RCC 7860 (cell line): ENCODE measurements at regions not wholly inside any gene's neighbourhood (a gene's known extent, or its start where the extent isn't known, plus 50 kb on each side); places are given as distances from the start of the nearest gene placed in this dataset.
"Not testable (repeated sequence)": the region's sequence is repeated elsewhere in the genome, so short reads cannot be mapped to it uniquely, and the experiment has no call there.

ENCODE experiments used
- DNase-seq: peaks from one replicate; pipeline ENCODE4 v3.0.0-alpha.2; 2015; ENCODE audit warnings: low spot score
- FAIRE-seq: peaks from 2 replicates; lab custom pipeline; 2012; peaks lifted over from hg19 to GRCh38; lab: Jason Lieb, UNC

- no peak for FAIRE-seq
- peak; percentile 30 for DNase-seq
Measured at GRCh38 chr1:38787041-38787440, 72.5 kb downstream of the RRAGC start.

GRCh38 chr1:38786040-38786436, 73.5 kb downstream of the RRAGC start:
- FAIRE-seq: no peak
- DNase-seq: no peak

GRCh38 chr1:38785285-38786039, 74.1 kb downstream of the RRAGC start:
- FAIRE-seq (no peak), DNase-seq (no peak)

DNA sequence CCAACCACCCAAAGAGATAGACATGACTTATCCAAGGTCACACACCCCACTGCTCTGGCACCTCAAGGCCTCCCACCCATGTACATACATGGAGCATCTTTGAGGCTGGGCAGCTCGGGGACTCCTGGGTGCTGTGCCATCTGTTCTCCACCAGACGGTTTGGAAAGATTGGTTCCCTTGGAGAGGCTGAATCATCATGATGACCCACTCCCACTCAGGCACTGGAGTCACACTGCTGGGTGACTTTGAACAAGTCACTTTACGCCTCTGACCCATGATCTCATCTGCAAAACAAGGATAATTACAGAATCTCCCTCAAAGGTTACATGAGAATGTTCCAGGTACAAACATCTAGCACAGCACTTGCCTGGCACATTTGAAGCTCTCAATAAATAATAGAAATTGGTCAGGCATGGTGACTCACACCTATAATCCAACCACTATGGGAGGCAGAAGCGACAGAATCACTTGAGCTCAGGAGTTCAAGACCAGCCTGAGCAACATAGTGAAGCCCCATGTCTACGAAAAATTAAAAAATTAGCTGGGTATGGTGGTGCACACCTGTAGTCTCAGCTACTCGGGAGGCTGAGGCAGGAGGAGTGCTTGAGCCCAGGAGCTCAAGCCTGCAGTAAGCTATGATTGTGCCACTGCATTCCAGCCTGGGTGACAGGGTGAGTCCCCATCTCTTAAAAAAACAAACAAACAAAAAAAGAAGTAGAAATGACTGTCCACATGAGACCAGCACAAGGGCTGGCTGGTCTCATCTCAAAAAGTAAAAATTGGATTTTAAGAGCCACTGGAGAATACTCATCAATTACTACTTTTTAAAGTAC, 74.9 kb downstream of the RRAGC start:
- DNase-seq (peak; percentile 74), FAIRE-seq (peak; percentile 73)

- FAIRE-seq (peak; percentile 75), DNase-seq (peak; percentile 67)
Measured at GRCh38 chr1:38783640-38784229, 75.8 kb downstream of the RRAGC start.

DNA sequence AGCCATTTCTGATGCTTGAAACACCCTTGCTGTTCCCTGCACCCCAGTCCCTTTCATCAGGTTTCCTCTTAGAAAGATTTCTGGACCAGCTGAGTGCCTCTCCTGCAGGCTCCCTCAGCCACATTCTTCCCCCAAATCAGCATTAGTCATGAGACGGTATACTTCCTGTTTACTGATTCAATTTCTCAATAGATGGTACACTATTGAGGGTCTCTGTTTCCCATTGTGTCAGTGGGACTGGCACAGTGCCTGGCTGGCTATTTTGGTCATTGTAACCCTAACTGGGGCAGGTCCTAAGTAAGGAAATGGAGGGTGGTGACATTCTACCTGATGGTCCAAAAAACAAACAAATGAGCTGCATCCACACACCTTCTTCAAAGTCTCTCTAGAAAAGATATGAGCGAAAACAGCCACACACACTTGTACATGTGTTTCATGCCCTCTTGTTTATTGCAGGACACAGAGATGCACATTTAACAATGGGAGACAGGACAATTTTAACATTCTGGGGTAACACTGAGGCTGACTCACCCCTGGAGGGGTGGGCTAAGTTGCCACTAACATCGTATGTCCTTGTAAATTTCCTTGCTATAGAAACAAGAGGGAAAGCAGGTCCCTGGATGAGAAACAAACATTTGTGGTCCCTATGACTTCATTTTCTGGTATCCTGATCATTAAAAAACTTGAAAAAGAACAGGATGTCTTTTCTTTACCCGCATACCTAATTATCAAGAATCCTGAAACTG, 77.5 kb downstream of the RRAGC start:
- no peak for DNase-seq
- no peak for FAIRE-seq

DNA sequence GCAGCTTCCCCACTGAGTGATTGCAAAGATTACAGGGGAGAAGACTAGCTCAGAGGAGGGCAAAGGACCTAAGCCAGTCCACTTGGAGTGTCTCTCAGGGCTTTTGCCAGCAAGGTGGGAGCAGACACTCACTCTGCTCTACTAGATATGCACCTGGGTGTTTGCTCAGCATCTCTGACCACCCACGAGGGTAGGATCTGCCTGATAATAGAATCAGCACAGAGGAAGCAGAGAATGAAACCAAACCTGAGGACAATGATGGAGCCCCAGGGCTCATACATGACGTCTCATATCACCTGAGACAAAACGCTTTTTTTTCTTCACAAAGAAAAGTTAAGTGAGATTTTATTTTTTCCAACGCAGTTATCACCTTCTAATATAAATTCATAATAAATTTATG, 79.4 kb downstream of the RRAGC start:
- no peak for FAIRE-seq
- no peak for DNase-seq

DNA sequence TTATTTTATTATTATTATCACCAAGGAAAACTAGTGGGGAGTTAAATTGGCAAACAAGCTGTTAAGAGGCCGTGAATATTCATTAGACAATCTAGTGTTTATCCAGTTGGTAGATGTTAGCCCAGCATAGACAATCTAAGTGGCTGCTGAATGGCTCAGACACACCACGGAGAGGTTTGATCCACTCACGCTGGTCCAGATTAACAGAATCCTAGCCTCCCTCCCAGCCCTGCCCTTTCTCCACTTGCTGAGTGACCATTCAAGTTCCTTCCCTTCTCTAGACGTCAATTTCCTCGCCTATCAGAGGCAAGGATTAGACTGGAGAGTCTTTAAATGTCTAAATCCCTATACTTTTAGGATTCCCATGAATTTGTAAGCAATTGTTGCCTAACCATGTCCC, 80.1 kb downstream of the RRAGC start:
- no peak for DNase-seq
- no peak for FAIRE-seq

- FAIRE-seq (no peak), DNase-seq (no peak)
Measured at GRCh38 chr1:38778521-38778920, 81.1 kb downstream of the RRAGC start.

DNA sequence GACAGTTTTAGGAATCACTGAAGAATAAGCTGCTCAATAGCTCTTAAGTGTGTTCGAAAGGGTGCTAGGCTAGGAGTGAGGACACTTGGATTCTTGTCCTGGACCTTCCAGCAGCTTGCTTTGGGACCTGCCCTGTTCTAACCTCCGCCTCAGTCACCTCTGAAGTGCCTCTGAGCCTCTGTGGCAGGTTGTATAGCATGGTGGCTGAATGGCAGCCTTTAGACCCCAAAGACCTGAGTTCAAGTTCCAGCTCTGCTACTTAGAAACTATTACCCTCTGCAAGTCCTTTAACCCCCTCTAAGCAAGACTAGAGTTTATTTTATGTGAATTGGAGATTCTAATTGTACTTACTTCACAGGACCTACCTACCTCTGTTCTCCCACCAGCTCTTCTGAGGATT, 81.5 kb downstream of the RRAGC start:
- no peak for DNase-seq
- no peak for FAIRE-seq

DNA sequence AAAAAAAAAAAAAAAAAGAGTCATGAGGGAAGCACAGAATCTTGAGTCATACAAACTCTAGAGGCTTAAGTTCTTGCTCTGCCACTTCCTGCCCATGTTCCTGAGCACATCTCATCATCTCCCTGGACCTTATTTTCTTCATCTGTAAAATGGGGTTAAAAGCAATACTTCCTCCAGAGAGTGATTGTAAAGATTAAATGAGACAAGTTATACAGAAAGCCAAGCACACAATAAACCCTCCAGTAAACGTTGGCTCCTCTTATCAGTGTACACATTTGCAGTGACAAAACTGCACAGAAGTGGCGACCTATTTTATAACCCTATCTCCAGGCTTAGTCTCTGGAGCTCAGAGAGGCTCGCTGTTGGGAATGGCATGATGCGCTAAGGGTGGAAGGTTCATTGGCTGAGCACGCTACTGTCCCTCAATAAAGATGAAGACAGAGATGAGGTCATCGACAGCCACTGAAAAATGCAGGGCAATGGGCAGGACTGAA, 82.1 kb downstream of the RRAGC start:
- no peak for DNase-seq
- FAIRE-seq: no peak

GRCh38 chr1:38776466-38777065, 83.0 kb downstream of the RRAGC start:
- FAIRE-seq (no peak), DNase-seq (no peak)

- DNase-seq (no peak), FAIRE-seq (no peak)
Measured at GRCh38 chr1:38775175-38775845, 84.3 kb downstream of the RRAGC start.

DNA sequence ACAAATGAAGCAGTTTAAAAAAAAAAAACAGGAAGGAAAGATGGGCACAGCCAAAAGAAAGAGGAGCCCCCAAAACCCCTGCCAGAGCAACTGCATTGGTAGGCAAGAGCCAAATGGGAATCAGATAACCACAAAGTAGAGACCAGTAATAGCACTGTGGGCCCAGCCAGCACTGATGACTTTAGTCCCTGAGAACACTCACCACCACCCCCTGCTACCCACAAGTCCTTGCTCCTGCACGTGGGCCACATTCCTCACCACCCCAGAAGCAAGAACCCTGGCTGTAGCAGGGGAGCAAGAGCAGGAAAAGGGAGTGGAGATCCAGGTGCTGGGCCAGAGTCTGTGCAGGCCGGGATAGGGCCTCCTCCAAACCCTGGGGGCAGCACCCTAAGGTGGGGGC, 86.1 kb downstream of the RRAGC start:
- FAIRE-seq (no peak), DNase-seq (no peak)

DNA sequence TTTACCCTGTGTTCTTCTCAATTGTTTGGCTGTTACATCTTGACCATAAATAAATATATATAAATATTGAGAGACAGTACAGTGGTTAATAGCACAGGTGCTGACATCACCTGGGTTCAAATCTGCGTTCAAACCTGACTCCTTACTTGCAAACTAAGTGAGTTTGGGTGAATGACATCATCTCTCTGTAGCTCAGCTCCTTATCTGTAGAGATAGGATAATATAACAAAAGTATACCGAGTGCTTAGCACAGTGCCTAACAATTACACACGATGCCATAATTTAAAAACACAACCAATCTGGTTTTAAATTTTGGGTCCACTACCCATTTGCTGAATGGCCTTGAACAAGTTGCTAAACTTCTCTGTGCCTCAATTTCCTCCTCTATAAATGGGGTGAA, 86.6 kb downstream of the RRAGC start:
- FAIRE-seq: no peak
- DNase-seq: no peak

DNA sequence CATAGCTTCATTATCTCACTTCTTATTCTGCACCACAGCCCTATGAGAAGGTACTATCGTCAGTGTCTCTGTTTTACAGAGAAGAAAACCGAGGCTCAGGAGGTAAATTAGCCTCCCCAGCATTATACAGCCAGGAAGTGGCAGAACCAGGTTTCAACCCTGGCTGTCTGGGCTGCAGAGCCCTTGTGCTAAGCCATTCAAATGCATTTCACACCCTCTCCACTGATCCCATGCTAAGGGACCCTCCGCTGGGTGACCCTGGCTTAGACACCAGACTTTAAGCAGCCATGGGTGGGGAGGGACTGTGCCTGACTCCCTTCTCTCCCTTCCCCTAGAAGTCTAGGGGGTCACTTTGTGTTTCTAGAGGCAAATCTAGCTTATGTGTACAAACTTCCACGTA, 87.5 kb downstream of the RRAGC start:
- DNase-seq (no peak), FAIRE-seq (no peak)

DNA sequence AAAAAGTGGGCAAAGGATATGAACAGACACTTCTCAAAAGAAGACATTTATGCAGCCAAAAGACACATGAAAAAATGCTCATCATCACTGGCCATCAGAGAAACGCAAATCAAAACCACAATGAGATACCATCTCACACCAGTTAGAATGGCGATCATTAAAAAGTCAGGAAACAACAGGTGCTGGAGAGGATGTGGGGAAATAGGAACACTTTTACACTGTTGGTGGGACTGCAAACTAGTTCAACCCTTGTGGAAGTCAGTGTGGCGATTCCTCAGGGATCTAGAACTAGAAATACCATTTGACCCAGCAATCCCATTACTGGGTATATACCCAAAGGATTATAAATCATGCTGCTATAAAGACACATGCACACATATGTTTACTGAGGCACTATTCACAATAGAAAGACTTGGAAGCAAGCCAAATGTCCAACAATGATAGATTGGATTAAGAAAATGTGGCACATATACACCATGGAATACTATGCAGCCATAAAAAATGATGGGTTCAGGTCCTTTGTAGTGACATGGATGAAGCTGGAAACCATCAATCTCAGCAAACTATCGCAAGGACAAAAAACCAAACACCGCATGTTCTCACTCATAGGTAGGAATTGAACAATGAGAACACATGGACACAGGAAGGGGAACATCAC, 88.9 kb downstream of the RRAGC start:
- not testable (repeated sequence) for FAIRE-seq

DNA sequence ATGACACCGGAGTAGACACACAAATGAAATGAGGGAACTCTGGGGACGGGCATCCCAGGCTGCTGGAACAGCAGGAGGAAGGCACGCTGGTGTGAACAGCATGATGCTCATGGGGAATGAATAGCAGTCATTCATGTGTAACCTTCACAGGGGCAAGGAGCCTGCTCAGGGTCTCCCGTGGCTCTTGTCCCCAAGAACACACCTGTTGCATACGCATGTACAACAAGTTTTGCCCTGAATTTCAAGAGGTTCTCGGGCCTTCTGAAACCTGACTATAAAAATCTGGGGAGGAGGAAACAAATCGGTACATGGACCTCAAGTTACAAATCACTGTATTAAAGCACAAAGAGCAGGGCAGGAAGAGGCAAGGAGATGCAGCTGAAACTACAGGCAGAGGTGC, 93.4 kb downstream of the RRAGC start:
- DNase-seq: no peak

More for the DNA sequence above, 88.9 kb downstream of the RRAGC start:
- DNase-seq: not testable (repeated sequence)

DNA sequence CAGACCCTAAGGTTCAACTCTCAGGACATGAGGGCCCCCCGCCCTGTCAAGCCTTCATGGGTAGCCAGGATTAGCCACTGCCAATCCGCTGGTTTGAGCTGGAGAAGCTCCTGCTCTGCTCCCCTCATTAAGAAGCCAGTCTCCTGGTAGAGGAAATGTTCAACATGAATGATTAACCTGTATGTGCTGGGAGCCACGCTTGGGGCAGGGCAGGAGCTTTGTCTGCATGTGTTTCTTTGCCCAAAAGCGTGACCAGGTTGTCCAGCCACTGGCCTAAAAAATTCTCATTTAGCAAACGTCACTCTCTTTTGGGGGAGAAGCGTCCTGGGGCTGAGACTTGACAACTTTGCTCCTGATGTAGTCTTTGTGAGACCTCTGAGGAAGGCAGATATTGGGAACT, 96.5 kb downstream of the RRAGC start:
- FAIRE-seq: no peak
- DNase-seq: no peak

More for the DNA sequence above, 93.4 kb downstream of the RRAGC start:
- no peak for FAIRE-seq
